Peyer's patch (tissue), 4 donors: ENCODE measurements at regions not wholly inside any gene's neighbourhood (a gene's known extent, or its start where the extent isn't known, plus 50 kb on each side); places are given as distances from the start of the nearest gene placed in this dataset.

Experiments used
- CTCF ChIP-seq, 6 experiments: fragments of 450-650 bp in 4 of 6; fragments of 200-600 bp in 2 of 6; sonication (generic) in 1 of 6; IDR thresholded peaks; one replicate each; pipeline ENCODE4 v1.5.1; 2017 to 2019; ENCODE audit warnings: antibody characterized with exemption in 6 of 6, mild to moderate bottlenecking in 3 of 6, moderate library complexity in 1 of 6
- POLR2A ChIP-seq, 2 donors: fragments of 450-650 bp; IDR thresholded peaks; one replicate each; pipeline ENCODE4 v1.5.1; 2017; ENCODE audit warnings: antibody characterized with exemption in 2 of 2, mild to moderate bottlenecking in 2 of 2, moderate library complexity in 2 of 2

- TF ChIP-seq CTCF (IDR thresholded peaks at IDR 0.05) (no peak), POLR2A (IDR thresholded peaks at IDR 0.05) (no peak)
These were observed 602.0 kb upstream of the CPEB2 start for GRCh38 chr4:14400307-14400706.
